Liver (tissue), 3 donors: ENCODE measurements at regions not wholly inside any gene's neighbourhood (a gene's known extent, or its start where the extent isn't known, plus 50 kb on each side); places are given as distances from the start of the nearest gene placed in this dataset.

Experiments used
- CTCF ChIP-seq: fragments of 150-350 bp; IDR thresholded peaks from 2 replicates; pipeline ENCODE4 v1.5.1; 2017; ENCODE audit warnings: improper control_type of control experiment, low read depth, low read length; ENCODE audit not compliant: missing input control
- GABPA ChIP-seq, 2 donors: IDR thresholded peaks in 1 of 2; conservative IDR thresholded peaks in 1 of 2; 2 replicates each; pipeline ENCODE4 v1.6.1; 2016; ENCODE audit warnings: antibody characterized with exemption in 2 of 2, mild to moderate bottlenecking in 1 of 2, moderate library complexity in 1 of 2
- JUND ChIP-seq, 2 donors: IDR thresholded peaks; 2 replicates each; pipeline ENCODE4 v1.6.1; 2016; ENCODE audit warnings: antibody characterized with exemption in 2 of 2
- MAX ChIP-seq: IDR thresholded peaks from 2 replicates; pipeline ENCODE4 v1.6.1; 2016; ENCODE audit warnings: antibody characterized with exemption
- RAD21 ChIP-seq, 2 donors: IDR thresholded peaks; 2 replicates each; pipeline ENCODE4 v1.6.1; 2016; ENCODE audit warnings: antibody characterized with exemption in 2 of 2, mild to moderate bottlenecking in 2 of 2
- REST ChIP-seq: IDR thresholded peaks from 2 replicates; pipeline ENCODE4 v1.6.1; 2016; ENCODE audit warnings: antibody characterized with exemption, mild to moderate bottlenecking
- TAF1 ChIP-seq: conservative IDR thresholded peaks from 2 replicates; pipeline ENCODE4 v1.6.1; 2016; ENCODE audit warnings: antibody characterized with exemption, mild to moderate bottlenecking
- donor health status: healthy.
- donor health status: healthy.

DNA sequence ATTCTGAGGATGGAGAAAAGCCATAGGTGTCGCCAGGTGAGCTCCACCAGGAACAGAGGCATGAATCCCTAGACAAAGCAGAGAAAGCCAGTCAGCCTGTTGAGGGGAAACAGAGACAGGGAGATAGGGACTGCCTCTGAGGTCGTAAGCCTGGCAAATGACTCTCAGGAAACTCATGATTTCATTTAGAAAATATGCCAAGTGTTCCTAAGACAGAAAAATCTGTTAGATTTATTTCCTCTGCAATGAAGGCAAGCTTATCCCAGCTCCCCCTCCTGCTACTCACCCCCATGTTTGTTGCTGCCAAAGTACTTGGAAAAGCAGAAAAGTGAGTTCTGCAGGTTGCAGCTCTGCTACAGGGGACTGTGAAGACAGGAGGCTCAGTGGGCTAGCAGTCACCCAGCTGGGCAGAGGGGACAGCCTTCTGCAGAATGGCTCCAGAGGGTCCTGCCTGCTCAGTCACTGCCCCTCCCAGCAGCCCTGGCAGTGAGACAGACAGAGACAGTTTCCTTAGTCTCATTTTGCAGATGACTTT is 184.3 kb downstream of the ADRA2A start:
- no peak for TF ChIP-seq CTCF
- TF ChIP-seq REST: no peak
- TF ChIP-seq TAF1: no peak
- no peak for TF ChIP-seq JUND (IDR thresholded peaks at IDR 0.05)
- no peak for TF ChIP-seq MAX
- no peak for TF ChIP-seq RAD21 (IDR thresholded peaks at IDR 0.05)
- TF ChIP-seq GABPA (IDR thresholded peaks at IDR 0.05 in 1 of 2, conservative IDR thresholded peaks at IDR 0.05 in 1 of 2): no peak
